ENCODE measurements at regions not wholly inside any gene's neighbourhood (a gene's known extent, or its start where the extent isn't known, plus 50 kb on each side); places are given as distances from the start of the nearest gene placed in this dataset.

DNA sequence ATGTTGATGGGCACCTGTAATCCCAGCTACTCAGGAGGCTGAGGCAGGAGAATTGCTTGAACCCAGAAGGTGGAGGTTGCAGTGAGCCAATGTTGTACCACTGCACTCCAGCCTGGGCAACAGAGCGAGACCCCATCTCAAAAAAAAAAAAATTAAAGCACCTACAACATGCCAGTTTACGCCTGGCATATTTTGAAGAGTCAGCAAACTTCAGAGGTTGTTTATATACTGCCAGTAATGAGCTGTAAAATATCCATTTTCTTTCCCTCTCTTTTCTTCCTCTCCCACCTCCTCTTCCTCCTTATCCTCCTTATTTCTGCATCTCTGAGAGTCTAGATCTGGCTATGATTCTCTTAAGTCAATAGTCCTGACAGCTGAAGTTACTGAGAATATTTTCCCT lies 556.5 kb upstream of the LARGE1 start:
- TF ChIP-seq POLR2A (IDR thresholded peaks at IDR 0.05; ENCODE audit: extremely low read depth, insufficient read length), result no peak
- TF ChIP-seq, protein P1, sequence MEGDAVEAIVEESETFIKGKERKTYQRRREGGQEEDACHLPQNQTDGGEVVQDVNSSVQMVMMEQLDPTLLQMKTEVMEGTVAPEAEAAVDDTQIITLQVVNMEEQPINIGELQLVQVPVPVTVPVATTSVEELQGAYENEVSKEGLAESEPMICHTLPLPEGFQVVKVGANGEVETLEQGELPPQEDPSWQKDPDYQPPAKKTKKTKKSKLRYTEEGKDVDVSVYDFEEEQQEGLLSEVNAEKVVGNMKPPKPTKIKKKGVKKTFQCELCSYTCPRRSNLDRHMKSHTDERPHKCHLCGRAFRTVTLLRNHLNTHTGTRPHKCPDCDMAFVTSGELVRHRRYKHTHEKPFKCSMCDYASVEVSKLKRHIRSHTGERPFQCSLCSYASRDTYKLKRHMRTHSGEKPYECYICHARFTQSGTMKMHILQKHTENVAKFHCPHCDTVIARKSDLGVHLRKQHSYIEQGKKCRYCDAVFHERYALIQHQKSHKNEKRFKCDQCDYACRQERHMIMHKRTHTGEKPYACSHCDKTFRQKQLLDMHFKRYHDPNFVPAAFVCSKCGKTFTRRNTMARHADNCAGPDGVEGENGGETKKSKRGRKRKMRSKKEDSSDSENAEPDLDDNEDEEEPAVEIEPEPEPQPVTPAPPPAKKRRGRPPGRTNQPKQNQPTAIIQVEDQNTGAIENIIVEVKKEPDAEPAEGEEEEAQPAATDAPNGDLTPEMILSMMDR (IDR thresholded peaks at IDR 0.05; ENCODE audit: low read depth, low read length), result no peak
- TF ChIP-seq, protein P2, sequence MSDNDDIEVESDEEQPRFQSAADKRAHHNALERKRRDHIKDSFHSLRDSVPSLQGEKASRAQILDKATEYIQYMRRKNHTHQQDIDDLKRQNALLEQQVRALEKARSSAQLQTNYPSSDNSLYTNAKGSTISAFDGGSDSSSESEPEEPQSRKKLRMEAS (IDR thresholded peaks at IDR 0.05; ENCODE audit: low read depth, low read length), result no peak
